ENCODE measurements at regions not wholly inside any gene's neighbourhood (a gene's known extent, or its start where the extent isn't known, plus 50 kb on each side); places are given as distances from the start of the nearest gene placed in this dataset.

DNA sequence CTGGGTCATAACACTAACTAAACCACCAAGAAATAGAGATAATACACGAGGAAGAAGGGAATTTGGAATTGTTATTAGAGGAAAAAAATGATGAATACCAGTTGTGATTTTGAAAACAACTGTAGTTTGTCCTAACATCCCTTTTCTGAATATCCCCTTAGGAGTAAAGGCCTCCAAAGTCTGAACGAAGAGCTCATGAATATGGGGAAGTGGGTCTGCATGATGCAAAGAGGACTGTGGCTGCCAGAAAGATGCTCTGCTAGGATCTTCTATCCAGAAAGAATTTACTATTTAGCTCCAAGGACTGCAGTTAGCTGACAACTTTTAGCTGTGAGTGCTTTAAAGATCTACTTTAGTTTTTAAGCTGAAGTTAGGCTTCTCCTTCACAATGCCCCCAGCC is 308.8 kb upstream of the HS3ST5 start (continued):
- TF ChIP-seq, protein P1, sequence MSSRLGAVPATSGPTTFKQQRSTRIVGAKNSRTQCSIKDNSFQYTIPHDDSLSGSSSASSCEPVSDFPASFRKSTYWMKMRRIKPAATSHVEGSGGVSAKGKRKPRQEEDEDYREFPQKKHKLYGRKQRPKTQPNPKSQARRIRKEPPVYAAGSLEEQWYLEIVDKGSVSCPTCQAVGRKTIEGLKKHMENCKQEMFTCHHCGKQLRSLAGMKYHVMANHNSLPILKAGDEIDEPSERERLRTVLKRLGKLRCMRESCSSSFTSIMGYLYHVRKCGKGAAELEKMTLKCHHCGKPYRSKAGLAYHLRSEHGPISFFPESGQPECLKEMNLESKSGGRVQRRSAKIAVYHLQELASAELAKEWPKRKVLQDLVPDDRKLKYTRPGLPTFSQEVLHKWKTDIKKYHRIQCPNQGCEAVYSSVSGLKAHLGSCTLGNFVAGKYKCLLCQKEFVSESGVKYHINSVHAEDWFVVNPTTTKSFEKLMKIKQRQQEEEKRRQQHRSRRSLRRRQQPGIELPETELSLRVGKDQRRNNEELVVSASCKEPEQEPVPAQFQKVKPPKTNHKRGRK (CRISPR knock-in tag; IDR thresholded peaks at IDR 0.05; ENCODE audit: borderline replicate concordance), result no peak
- TF ChIP-seq ATF1 (CRISPR knock-in tag; IDR thresholded peaks at IDR 0.05), result no peak

DNA sequence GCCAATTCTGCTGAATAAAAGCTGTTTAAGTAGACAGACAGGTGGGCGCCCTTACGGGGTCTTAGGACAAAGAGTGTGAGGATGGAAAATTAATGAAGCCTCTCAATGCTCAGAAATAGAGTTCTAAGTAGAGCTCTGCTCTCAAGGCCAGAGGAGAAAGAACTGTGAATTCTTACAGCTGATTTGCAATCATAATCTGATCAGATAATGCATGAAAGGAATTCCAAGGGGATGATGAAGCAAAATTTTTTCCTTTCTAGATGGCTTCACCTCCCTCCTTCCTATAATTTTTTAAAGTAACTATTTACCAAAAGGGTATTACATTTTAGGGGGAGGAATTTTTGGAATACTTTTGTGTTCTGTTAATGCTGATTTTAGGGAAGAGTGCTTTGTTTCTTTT is 308.1 kb upstream of the HS3ST5 start:
- Mint-ChIP-seq H3K4me1 (no peaks in the 10 kb centered on the region), H3K9me3 (no peaks in the 10 kb centered on the region; the same call in 1 of the 2 replicates), H3K4me3 (no peak overlapping the region), H3K36me3 (no peaks in the 10 kb centered on the region), H3K27me3 (ENCODE audit: low read depth) (no peaks in the 10 kb centered on the region), H3K27ac (no peak overlapping the region)
- CTCF ChIA-PET, result no interaction called here
- ATAC-seq (no peak), DNase-seq (ENCODE audit: low spot score) (no peak)
- POLR2A ChIA-PET, result no interaction called here
- TF ChIP-seq JUN (CRISPR knock-in tag; IDR thresholded peaks at IDR 0.05), result no peak
- TF ChIP-seq ZNF121 (CRISPR knock-in tag; IDR thresholded peaks at IDR 0.05), result no peak
- no peak for TF ChIP-seq ATF1 (CRISPR knock-in tag; IDR thresholded peaks at IDR 0.05)
- TF ChIP-seq, protein P2, sequence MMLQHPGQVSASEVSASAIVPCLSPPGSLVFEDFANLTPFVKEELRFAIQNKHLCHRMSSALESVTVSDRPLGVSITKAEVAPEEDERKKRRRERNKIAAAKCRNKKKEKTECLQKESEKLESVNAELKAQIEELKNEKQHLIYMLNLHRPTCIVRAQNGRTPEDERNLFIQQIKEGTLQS (CRISPR knock-in tag; conservative IDR thresholded peaks at IDR 0.05), result no peak
- TF ChIP-seq, protein P3, sequence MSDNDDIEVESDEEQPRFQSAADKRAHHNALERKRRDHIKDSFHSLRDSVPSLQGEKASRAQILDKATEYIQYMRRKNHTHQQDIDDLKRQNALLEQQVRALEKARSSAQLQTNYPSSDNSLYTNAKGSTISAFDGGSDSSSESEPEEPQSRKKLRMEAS (CRISPR knock-in tag; IDR thresholded peaks at IDR 0.05), result no peak
- TF ChIP-seq, protein P4, sequence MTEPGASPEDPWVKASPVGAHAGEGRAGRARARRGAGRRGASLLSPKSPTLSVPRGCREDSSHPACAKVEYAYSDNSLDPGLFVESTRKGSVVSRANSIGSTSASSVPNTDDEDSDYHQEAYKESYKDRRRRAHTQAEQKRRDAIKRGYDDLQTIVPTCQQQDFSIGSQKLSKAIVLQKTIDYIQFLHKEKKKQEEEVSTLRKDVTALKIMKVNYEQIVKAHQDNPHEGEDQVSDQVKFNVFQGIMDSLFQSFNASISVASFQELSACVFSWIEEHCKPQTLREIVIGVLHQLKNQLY (CRISPR knock-in tag; IDR thresholded peaks at IDR 0.05), result no peak
- TF ChIP-seq, protein P5, sequence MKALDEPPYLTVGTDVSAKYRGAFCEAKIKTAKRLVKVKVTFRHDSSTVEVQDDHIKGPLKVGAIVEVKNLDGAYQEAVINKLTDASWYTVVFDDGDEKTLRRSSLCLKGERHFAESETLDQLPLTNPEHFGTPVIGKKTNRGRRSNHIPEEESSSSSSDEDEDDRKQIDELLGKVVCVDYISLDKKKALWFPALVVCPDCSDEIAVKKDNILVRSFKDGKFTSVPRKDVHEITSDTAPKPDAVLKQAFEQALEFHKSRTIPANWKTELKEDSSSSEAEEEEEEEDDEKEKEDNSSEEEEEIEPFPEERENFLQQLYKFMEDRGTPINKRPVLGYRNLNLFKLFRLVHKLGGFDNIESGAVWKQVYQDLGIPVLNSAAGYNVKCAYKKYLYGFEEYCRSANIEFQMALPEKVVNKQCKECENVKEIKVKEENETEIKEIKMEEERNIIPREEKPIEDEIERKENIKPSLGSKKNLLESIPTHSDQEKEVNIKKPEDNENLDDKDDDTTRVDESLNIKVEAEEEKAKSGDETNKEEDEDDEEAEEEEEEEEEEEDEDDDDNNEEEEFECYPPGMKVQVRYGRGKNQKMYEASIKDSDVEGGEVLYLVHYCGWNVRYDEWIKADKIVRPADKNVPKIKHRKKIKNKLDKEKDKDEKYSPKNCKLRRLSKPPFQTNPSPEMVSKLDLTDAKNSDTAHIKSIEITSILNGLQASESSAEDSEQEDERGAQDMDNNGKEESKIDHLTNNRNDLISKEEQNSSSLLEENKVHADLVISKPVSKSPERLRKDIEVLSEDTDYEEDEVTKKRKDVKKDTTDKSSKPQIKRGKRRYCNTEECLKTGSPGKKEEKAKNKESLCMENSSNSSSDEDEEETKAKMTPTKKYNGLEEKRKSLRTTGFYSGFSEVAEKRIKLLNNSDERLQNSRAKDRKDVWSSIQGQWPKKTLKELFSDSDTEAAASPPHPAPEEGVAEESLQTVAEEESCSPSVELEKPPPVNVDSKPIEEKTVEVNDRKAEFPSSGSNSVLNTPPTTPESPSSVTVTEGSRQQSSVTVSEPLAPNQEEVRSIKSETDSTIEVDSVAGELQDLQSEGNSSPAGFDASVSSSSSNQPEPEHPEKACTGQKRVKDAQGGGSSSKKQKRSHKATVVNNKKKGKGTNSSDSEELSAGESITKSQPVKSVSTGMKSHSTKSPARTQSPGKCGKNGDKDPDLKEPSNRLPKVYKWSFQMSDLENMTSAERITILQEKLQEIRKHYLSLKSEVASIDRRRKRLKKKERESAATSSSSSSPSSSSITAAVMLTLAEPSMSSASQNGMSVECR (CRISPR knock-in tag; IDR thresholded peaks at IDR 0.05; ENCODE audit: borderline replicate concordance), result no peak
- TF ChIP-seq TEAD1 (CRISPR knock-in tag; IDR thresholded peaks at IDR 0.05), result no peak
- TF ChIP-seq, protein P6, sequence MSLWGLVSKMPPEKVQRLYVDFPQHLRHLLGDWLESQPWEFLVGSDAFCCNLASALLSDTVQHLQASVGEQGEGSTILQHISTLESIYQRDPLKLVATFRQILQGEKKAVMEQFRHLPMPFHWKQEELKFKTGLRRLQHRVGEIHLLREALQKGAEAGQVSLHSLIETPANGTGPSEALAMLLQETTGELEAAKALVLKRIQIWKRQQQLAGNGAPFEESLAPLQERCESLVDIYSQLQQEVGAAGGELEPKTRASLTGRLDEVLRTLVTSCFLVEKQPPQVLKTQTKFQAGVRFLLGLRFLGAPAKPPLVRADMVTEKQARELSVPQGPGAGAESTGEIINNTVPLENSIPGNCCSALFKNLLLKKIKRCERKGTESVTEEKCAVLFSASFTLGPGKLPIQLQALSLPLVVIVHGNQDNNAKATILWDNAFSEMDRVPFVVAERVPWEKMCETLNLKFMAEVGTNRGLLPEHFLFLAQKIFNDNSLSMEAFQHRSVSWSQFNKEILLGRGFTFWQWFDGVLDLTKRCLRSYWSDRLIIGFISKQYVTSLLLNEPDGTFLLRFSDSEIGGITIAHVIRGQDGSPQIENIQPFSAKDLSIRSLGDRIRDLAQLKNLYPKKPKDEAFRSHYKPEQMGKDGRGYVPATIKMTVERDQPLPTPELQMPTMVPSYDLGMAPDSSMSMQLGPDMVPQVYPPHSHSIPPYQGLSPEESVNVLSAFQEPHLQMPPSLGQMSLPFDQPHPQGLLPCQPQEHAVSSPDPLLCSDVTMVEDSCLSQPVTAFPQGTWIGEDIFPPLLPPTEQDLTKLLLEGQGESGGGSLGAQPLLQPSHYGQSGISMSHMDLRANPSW (CRISPR knock-in tag; conservative IDR thresholded peaks at IDR 0.05; ENCODE audit: low read depth), result no peak
- no peak for TF ChIP-seq ZNF232 (CRISPR knock-in tag; IDR thresholded peaks at IDR 0.05)
- TF ChIP-seq, protein P7, sequence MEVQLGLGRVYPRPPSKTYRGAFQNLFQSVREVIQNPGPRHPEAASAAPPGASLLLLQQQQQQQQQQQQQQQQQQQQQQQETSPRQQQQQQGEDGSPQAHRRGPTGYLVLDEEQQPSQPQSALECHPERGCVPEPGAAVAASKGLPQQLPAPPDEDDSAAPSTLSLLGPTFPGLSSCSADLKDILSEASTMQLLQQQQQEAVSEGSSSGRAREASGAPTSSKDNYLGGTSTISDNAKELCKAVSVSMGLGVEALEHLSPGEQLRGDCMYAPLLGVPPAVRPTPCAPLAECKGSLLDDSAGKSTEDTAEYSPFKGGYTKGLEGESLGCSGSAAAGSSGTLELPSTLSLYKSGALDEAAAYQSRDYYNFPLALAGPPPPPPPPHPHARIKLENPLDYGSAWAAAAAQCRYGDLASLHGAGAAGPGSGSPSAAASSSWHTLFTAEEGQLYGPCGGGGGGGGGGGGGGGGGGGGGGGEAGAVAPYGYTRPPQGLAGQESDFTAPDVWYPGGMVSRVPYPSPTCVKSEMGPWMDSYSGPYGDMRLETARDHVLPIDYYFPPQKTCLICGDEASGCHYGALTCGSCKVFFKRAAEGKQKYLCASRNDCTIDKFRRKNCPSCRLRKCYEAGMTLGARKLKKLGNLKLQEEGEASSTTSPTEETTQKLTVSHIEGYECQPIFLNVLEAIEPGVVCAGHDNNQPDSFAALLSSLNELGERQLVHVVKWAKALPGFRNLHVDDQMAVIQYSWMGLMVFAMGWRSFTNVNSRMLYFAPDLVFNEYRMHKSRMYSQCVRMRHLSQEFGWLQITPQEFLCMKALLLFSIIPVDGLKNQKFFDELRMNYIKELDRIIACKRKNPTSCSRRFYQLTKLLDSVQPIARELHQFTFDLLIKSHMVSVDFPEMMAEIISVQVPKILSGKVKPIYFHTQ (CRISPR knock-in tag; IDR thresholded peaks at IDR 0.05), result no peak
- TF ChIP-seq OVOL2 (CRISPR knock-in tag; IDR thresholded peaks at IDR 0.05; ENCODE audit: borderline replicate concordance), result no peak
- TF ChIP-seq ESRRA (CRISPR knock-in tag; IDR thresholded peaks at IDR 0.05; ENCODE audit: borderline replicate concordance), result no peak
